ENCODE measurements at regions not wholly inside any gene's neighbourhood (a gene's known extent, or its start where the extent isn't known, plus 50 kb on each side); places are given as distances from the start of the nearest gene placed in this dataset.
"Not testable (repeated sequence)": the region's sequence is repeated elsewhere in the genome, so short reads cannot be mapped to it uniquely, and the experiment has no call there.

GRCh38 chr6:57876659-57877058 lies 559.2 kb downstream of the PRIM2 start:
- H3K27me3 ChIP-seq; H3K4me3 ChIP-seq; H3K4me1 Mint-ChIP-seq; H3K9ac ChIP-seq; H3K4me2 ChIP-seq; H3K36me3 Mint-ChIP-seq; H3K4me1 ChIP-seq; H3K4me3 Mint-ChIP-seq; H4K20me1 ChIP-seq (ENCODE audit: low read depth); H3K9me3 ChIP-seq (ENCODE audit: low read depth); H3K36me3 ChIP-seq; H3K27ac ChIP-seq; H3K9me3 Mint-ChIP-seq; DNase-seq (ENCODE audit: low spot score); H3K27ac Mint-ChIP-seq; H3K27me3 Mint-ChIP-seq (ENCODE audit: insufficient read depth, low read depth); H3K79me2 ChIP-seq (ENCODE audit: low read depth); H2AFZ ChIP-seq (replicated peaks): not testable (repeated sequence)
- peaks cover 14% of the 10 kb centered on the region for H3F3A ChIP-seq (ENCODE audit: low read depth)

- H3K4me3 ChIP-seq; H3K36me3 ChIP-seq; H3K4me3 Mint-ChIP-seq; H3K27me3 Mint-ChIP-seq (ENCODE audit: insufficient read depth, low read depth); H3F3A ChIP-seq (ENCODE audit: low read depth); H3K4me2 ChIP-seq; H3K9me3 Mint-ChIP-seq; H4K20me1 ChIP-seq (ENCODE audit: low read depth); H3K79me2 ChIP-seq (ENCODE audit: low read depth); H3K9ac ChIP-seq; H3K4me1 Mint-ChIP-seq; H3K4me1 ChIP-seq; H3K27ac ChIP-seq; H3K27ac Mint-ChIP-seq; DNase-seq (ENCODE audit: low spot score); H3K9me3 ChIP-seq (ENCODE audit: low read depth); H2AFZ ChIP-seq (replicated peaks); H3K27me3 ChIP-seq; H3K36me3 Mint-ChIP-seq: not testable (repeated sequence)
Observed at GRCh38 chr6:57877729-57878128, 560.3 kb downstream of the PRIM2 start.

DNA sequence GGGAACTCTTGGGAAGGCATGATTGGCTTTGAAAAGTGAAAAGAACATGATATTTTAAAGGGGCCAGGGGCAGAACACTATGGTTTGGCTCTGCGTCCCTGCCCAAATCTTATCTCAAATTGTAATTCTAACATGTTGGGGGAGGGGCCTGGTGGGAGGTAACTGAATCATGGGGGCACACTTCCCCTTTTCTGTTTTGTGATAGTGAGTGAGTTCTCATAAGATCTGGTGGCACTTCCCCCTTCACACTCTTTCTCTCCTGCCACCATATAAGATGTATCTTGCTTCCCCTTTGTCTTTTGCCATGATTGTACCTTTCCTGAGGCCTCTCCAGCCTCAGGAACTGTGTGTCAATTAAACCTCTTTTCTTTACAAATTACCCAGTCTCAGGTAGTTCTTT lies 561.4 kb downstream of the PRIM2 start:
- H3K9ac ChIP-seq; H3K4me1 Mint-ChIP-seq; H4K20me1 ChIP-seq (ENCODE audit: low read depth); H3F3A ChIP-seq (ENCODE audit: low read depth); H3K36me3 Mint-ChIP-seq; H3K36me3 ChIP-seq; H3K9me3 Mint-ChIP-seq; H2AFZ ChIP-seq (replicated peaks); H3K4me2 ChIP-seq; H3K79me2 ChIP-seq (ENCODE audit: low read depth); H3K27ac Mint-ChIP-seq; H3K4me1 ChIP-seq; H3K4me3 Mint-ChIP-seq; H3K27me3 ChIP-seq; H3K9me3 ChIP-seq (ENCODE audit: low read depth); H3K4me3 ChIP-seq; H3K27ac ChIP-seq; H3K27me3 Mint-ChIP-seq (ENCODE audit: insufficient read depth, low read depth); DNase-seq (ENCODE audit: low spot score): not testable (repeated sequence)

- not testable (repeated sequence) for H3K27me3 ChIP-seq; H3K36me3 ChIP-seq; H3K4me2 ChIP-seq; H2AFZ ChIP-seq (replicated peaks); H3K4me1 Mint-ChIP-seq; H3K27ac ChIP-seq; DNase-seq (ENCODE audit: low spot score); H3K4me3 Mint-ChIP-seq; H3K9me3 ChIP-seq (ENCODE audit: low read depth); H3K4me3 ChIP-seq; H3K27ac Mint-ChIP-seq; H3K4me1 ChIP-seq; H3K9ac ChIP-seq; H3K9me3 Mint-ChIP-seq; H4K20me1 ChIP-seq (ENCODE audit: low read depth); H3K36me3 Mint-ChIP-seq; H3K79me2 ChIP-seq (ENCODE audit: low read depth); H3F3A ChIP-seq (ENCODE audit: low read depth); H3K27me3 Mint-ChIP-seq (ENCODE audit: insufficient read depth, low read depth)
Observed at GRCh38 chr6:57898850-57899249, 581.4 kb downstream of the PRIM2 start.

DNA sequence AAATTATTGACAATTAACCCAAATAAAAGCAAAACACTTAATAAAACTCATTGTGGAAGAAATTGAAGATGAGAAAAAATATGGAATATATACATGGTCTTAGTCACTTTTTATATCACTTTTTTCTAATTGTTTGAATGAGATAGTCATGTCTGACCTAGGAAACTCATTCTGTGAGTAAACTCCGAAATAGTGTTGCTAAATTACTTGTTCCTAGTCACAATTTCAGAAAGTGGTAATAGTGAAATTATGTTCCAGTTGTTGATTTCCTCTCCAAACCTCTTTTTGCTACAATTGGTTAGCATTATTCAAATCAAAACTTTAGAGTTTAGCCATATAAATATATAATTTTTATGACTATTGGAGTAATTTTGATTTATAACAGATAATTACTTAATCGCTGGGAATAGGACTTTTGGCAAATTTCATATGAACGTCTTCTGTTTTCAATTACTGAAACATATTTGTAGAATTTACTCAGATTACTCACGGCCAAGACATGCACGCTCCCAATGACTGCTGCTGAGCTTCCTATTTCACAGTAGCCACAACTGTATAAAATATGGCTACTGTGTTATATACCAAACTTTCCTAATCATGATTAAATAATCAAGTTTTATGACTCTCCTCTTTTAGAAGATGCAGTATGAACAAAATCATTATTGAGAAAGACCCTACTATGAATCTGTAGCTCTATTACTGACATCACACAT lies 583.4 kb downstream of the PRIM2 start:
- H3K4me3 Mint-ChIP-seq; H3K9me3 Mint-ChIP-seq; H3K27ac ChIP-seq; H3K9ac ChIP-seq; H3K9me3 ChIP-seq (ENCODE audit: low read depth); H3K4me3 ChIP-seq; H3F3A ChIP-seq (ENCODE audit: low read depth); H3K27me3 ChIP-seq; DNase-seq (ENCODE audit: low spot score); H3K4me1 ChIP-seq; H4K20me1 ChIP-seq (ENCODE audit: low read depth); H3K36me3 Mint-ChIP-seq; H3K27me3 Mint-ChIP-seq (ENCODE audit: insufficient read depth, low read depth); H2AFZ ChIP-seq (replicated peaks); H3K79me2 ChIP-seq (ENCODE audit: low read depth); H3K27ac Mint-ChIP-seq; H3K4me1 Mint-ChIP-seq; H3K4me2 ChIP-seq; H3K36me3 ChIP-seq: not testable (repeated sequence)

DNA sequence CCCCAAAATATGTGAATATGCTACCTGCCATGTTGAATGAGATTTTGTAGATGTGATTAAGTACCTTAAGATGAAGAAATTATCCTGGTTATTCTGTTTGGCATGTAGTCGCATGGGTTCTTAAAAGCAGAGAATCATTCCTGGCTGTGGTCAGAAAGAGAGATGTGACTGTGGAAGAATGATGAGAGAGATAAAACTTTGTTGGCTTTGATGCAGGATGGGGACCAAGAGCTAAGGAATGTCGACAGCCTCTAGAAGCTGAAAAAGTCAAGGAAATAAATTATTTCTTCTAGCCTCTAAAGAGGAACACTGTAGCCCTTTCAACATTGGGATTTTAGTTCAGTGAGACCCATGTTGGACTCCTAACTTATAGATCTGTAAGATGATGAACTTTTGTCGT lies 584.0 kb downstream of the PRIM2 start:
- H3K4me1 Mint-ChIP-seq; H3K27me3 Mint-ChIP-seq (ENCODE audit: insufficient read depth, low read depth); H3K9me3 ChIP-seq (ENCODE audit: low read depth); DNase-seq (ENCODE audit: low spot score); H3K9ac ChIP-seq; H3K36me3 ChIP-seq; H3K4me1 ChIP-seq; H3K4me3 Mint-ChIP-seq; H3K27ac Mint-ChIP-seq; H3K4me3 ChIP-seq; H2AFZ ChIP-seq (replicated peaks); H3K36me3 Mint-ChIP-seq; H3K4me2 ChIP-seq; H3K79me2 ChIP-seq (ENCODE audit: low read depth); H3K27ac ChIP-seq; H3K9me3 Mint-ChIP-seq; H3K27me3 ChIP-seq; H3F3A ChIP-seq (ENCODE audit: low read depth); H4K20me1 ChIP-seq (ENCODE audit: low read depth): not testable (repeated sequence)

DNA sequence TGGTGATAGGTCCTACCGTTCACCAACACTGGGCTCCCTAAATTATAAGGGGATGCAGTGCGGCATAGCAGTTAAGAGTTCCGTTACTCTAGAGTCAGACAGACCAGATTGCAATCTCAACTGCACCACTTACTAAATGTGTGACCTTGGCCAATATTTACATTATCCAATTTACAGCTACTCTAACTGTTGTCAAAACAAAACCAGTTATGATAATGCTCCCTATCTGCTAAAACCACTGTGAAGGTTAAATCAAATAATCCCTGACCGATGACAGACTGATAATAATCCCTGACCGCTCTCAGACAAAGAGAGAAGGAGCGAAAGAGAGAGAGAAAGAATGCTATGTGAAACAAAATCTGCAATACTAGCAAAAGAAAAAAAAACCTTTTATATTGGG lies 586.9 kb downstream of the PRIM2 start:
- H3K9me3 ChIP-seq (ENCODE audit: low read depth); H3K4me2 ChIP-seq; H3K27ac Mint-ChIP-seq: not testable (repeated sequence)

GRCh38 chr6:57915300-57915699 lies 597.9 kb downstream of the PRIM2 start:
- not testable (repeated sequence) for H3K9ac ChIP-seq; H3K4me1 ChIP-seq; DNase-seq (ENCODE audit: low spot score); H3K4me3 ChIP-seq; H3F3A ChIP-seq (ENCODE audit: low read depth); H3K27ac ChIP-seq; H3K4me1 Mint-ChIP-seq; H2AFZ ChIP-seq (replicated peaks); H3K27ac Mint-ChIP-seq; H3K4me2 ChIP-seq; H3K4me3 Mint-ChIP-seq; H3K27me3 ChIP-seq; H3K36me3 Mint-ChIP-seq; H3K79me2 ChIP-seq (ENCODE audit: low read depth); H3K9me3 Mint-ChIP-seq; H4K20me1 ChIP-seq (ENCODE audit: low read depth); H3K9me3 ChIP-seq (ENCODE audit: low read depth); H3K36me3 ChIP-seq; H3K27me3 Mint-ChIP-seq (ENCODE audit: insufficient read depth, low read depth)

More for the DNA sequence above, 586.9 kb downstream of the PRIM2 start:
- not testable (repeated sequence) for H3K36me3 ChIP-seq; H3K4me1 Mint-ChIP-seq; H3K4me1 ChIP-seq; H3K27me3 Mint-ChIP-seq (ENCODE audit: insufficient read depth, low read depth); H4K20me1 ChIP-seq (ENCODE audit: low read depth); H3K4me3 Mint-ChIP-seq; H3K79me2 ChIP-seq (ENCODE audit: low read depth); H2AFZ ChIP-seq (replicated peaks); DNase-seq (ENCODE audit: low spot score); H3K9ac ChIP-seq; H3K27me3 ChIP-seq; H3K27ac ChIP-seq; H3K9me3 Mint-ChIP-seq; H3K4me3 ChIP-seq; H3F3A ChIP-seq (ENCODE audit: low read depth); H3K36me3 Mint-ChIP-seq
